ENCODE measurements at regions not wholly inside any gene's neighbourhood (a gene's known extent, or its start where the extent isn't known, plus 50 kb on each side); places are given as distances from the start of the nearest gene placed in this dataset.

DNA sequence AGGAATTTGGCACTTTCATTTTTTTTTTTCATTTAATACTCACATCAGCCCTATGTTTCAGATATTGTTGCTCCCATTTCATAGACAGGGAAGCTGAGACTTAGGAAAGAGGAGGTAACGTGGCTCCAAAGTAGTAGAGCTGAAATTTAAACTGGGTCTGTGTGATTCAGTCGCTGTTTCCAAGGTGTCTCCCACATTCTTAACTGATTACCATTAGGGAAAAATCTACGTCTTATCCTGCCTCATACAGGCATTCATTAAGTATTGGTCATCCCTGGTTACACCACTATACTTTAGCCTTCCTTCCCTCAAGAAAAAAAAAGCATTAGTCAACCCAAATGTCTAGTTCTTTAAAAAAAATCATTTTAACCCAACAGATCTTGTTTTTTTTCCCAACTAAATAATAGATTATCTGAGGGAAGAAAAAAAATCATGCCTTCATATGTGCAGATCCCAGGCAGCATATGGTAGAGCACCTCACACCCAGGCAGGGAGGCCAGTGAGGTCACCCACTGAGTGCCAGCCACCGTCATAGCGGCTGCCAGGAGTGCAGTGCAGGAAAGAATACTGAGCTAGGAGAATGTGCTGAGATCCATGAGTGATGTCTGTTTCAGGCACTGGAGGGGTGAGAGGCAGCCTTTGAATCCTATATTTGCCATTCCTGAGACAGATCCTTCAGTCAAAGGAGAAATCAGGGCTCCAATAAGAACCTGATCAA lies 59.0 kb upstream of the SORCS3 start:
- Mint-ChIP-seq H3K9me3 (ENCODE audit: unreplicated experiment) (no peaks in the 10 kb centered on the region), H3K4me1 (ENCODE audit: insufficient read depth, unreplicated experiment) (peaks cover 28% of the 10 kb centered on the region), H3K27ac (ENCODE audit: low read depth, unreplicated experiment) (peak overlapping the region; percentile 65), H3K27me3 (ENCODE audit: insufficient read depth, unreplicated experiment) (no peaks in the 10 kb centered on the region), H3K4me3 (ENCODE audit: unreplicated experiment) (no peak overlapping the region), H3K36me3 (ENCODE audit: insufficient read depth, unreplicated experiment) (no peaks in the 10 kb centered on the region)
- TF ChIP-seq, protein P1, sequence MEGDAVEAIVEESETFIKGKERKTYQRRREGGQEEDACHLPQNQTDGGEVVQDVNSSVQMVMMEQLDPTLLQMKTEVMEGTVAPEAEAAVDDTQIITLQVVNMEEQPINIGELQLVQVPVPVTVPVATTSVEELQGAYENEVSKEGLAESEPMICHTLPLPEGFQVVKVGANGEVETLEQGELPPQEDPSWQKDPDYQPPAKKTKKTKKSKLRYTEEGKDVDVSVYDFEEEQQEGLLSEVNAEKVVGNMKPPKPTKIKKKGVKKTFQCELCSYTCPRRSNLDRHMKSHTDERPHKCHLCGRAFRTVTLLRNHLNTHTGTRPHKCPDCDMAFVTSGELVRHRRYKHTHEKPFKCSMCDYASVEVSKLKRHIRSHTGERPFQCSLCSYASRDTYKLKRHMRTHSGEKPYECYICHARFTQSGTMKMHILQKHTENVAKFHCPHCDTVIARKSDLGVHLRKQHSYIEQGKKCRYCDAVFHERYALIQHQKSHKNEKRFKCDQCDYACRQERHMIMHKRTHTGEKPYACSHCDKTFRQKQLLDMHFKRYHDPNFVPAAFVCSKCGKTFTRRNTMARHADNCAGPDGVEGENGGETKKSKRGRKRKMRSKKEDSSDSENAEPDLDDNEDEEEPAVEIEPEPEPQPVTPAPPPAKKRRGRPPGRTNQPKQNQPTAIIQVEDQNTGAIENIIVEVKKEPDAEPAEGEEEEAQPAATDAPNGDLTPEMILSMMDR (IDR thresholded peaks at IDR 0.05; ENCODE audit: unreplicated experiment) = no peak
- BruUV-seq (replicated peaks) = TSS peak; percentile 43
- POLR2A ChIA-PET = interaction anchor here (0.7 to 1.1 kb wide), 2 partner anchors 25 to 157 kb away, joined by 4 read pairs; no protein-coding TSS in a partner anchor
- CTCF ChIA-PET = interaction anchor here (0.6 to 7.9 kb wide), 9 partner anchors 12 to 175 kb away, joined by 3 to 77 read pairs (median 9); no protein-coding TSS in a partner anchor
- DNase-seq (ENCODE audit: unreplicated experiment) = peak; percentile 45
- intact Hi-C loops (cut with micrococcal nuclease) = loop anchor here (1.0 kb wide), 2 partner anchors 40 to 176 kb away; no protein-coding TSS in a partner anchor

DNA sequence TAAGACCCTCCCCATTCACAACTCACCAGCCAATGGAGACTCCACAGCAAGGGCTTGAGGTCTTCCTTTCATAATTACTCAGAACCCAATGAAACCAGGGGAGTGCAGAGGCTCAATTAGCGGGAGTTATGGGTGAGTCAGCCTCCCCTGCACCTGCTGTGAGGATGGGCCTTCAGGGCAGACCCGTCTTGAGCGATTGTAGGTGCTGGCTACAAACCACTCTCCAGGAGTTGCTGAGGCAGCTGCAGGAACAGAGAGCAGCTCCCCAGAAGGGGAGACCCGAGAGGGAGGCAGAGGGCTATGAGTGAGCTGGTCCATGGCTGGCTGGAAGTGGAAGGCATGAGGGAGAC lies 58.5 kb upstream of the SORCS3 start:
- H3K27ac Mint-ChIP-seq (ENCODE audit: low read depth, unreplicated experiment) = no peak overlapping the region
- intact Hi-C loops (cut with micrococcal nuclease) = no loop called here
- H3K36me3 Mint-ChIP-seq (ENCODE audit: insufficient read depth, unreplicated experiment) = no peaks in the 10 kb centered on the region
- POLR2A ChIA-PET = interaction anchor here (1.1 kb wide), 1 partner anchor 157 kb away, joined by 4 read pairs; no protein-coding TSS in a partner anchor
- BruUV-seq (replicated peaks) = no TSS peak
- peak; percentile 71 for DNase-seq (ENCODE audit: unreplicated experiment)
- H3K9me3 Mint-ChIP-seq (ENCODE audit: unreplicated experiment) = no peaks in the 10 kb centered on the region
- CTCF ChIA-PET = interaction anchor here (0.6 to 7.9 kb wide), 10 partner anchors 12 to 276 kb away, joined by 3 to 77 read pairs (median 6); no protein-coding TSS in a partner anchor
- no peak overlapping the region for H3K4me3 Mint-ChIP-seq (ENCODE audit: unreplicated experiment)
- H3K27me3 Mint-ChIP-seq (ENCODE audit: insufficient read depth, unreplicated experiment) = no peaks in the 10 kb centered on the region
- peaks cover 28% of the 10 kb centered on the region for H3K4me1 Mint-ChIP-seq (ENCODE audit: insufficient read depth, unreplicated experiment)
- TF ChIP-seq, protein P1 (IDR thresholded peaks at IDR 0.05; ENCODE audit: unreplicated experiment) = no peak

GRCh38 chr10:104582966-104583365 lies 58.1 kb upstream of the SORCS3 start:
- Mint-ChIP-seq H3K4me3 (ENCODE audit: unreplicated experiment) (no peak overlapping the region), H3K27me3 (ENCODE audit: insufficient read depth, unreplicated experiment) (no peaks in the 10 kb centered on the region), H3K36me3 (ENCODE audit: insufficient read depth, unreplicated experiment) (no peaks in the 10 kb centered on the region), H3K9me3 (ENCODE audit: unreplicated experiment) (no peaks in the 10 kb centered on the region), H3K4me1 (ENCODE audit: insufficient read depth, unreplicated experiment) (peaks cover 28% of the 10 kb centered on the region), H3K27ac (ENCODE audit: low read depth, unreplicated experiment) (no peak overlapping the region)
- ChIA-PET POLR2A (interaction anchor here (1.1 kb wide), 1 partner anchor 158 kb away, joined by 4 read pairs; no protein-coding TSS in a partner anchor), CTCF (interaction anchor here (0.6 to 7.9 kb wide), 9 partner anchors 27 to 276 kb away, joined by 3 to 77 read pairs (median 4); no protein-coding TSS in a partner anchor)
- intact Hi-C loops (cut with micrococcal nuclease) = no loop called here
- no peak for DNase-seq (ENCODE audit: unreplicated experiment)
- no TSS peak for BruUV-seq (replicated peaks)
- TF ChIP-seq, protein P1 (IDR thresholded peaks at IDR 0.05; ENCODE audit: unreplicated experiment) = no peak

GRCh38 chr10:104584541-104584940 lies 56.5 kb upstream of the SORCS3 start:
- BruUV-seq (replicated peaks) = no TSS peak
- no peak overlapping the region for H3K4me3 Mint-ChIP-seq (ENCODE audit: unreplicated experiment)
- no peaks in the 10 kb centered on the region for H3K9me3 Mint-ChIP-seq (ENCODE audit: unreplicated experiment)
- ChIA-PET CTCF (interaction anchor here (0.6 to 1.3 kb wide), 2 partner anchors 36 to 178 kb away, joined by 3 to 4 read pairs; no protein-coding TSS in a partner anchor), POLR2A (no interaction called here)
- no peak overlapping the region for H3K27ac Mint-ChIP-seq (ENCODE audit: low read depth, unreplicated experiment)
- TF ChIP-seq, protein P1 (IDR thresholded peaks at IDR 0.05; ENCODE audit: unreplicated experiment) = no peak
- no peaks in the 10 kb centered on the region for H3K27me3 Mint-ChIP-seq (ENCODE audit: insufficient read depth, unreplicated experiment)
- H3K4me1 Mint-ChIP-seq (ENCODE audit: insufficient read depth, unreplicated experiment) = peaks cover 34% of the 10 kb centered on the region
- no peaks in the 10 kb centered on the region for H3K36me3 Mint-ChIP-seq (ENCODE audit: insufficient read depth, unreplicated experiment)
- DNase-seq (ENCODE audit: unreplicated experiment) = no peak
- intact Hi-C loops (cut with micrococcal nuclease) = no loop called here
